ENCODE measurements at regions not wholly inside any gene's neighbourhood (a gene's known extent, or its start where the extent isn't known, plus 50 kb on each side); places are given as distances from the start of the nearest gene placed in this dataset.
"Not testable (repeated sequence)": the region's sequence is repeated elsewhere in the genome, so short reads cannot be mapped to it uniquely, and the experiment has no call there.

GRCh38 chr13:82506805-82507414, 1375.4 kb downstream of the SLITRK1 start:
- DNase-seq: peak; percentile 82

GRCh38 chr13:82501834-82502233, 1380.4 kb downstream of the SLITRK1 start:
- peak; percentile 25 for DNase-seq

- peak; percentile 67 for DNase-seq
Observed at GRCh38 chr13:82480415-82480814, 1401.9 kb downstream of the SLITRK1 start.

GRCh38 chr13:82477436-82477835, 1404.8 kb downstream of the SLITRK1 start:
- peak; percentile 81 for DNase-seq

GRCh38 chr13:82467626-82468025, 1414.6 kb downstream of the SLITRK1 start:
- no peak for DNase-seq

GRCh38 chr13:82459575-82459974, 1422.7 kb downstream of the SLITRK1 start:
- not testable (repeated sequence) for DNase-seq

- no peak for DNase-seq
Observed at GRCh38 chr13:82458169-82458568, 1424.1 kb downstream of the SLITRK1 start.

GRCh38 chr13:82457548-82457947, 1424.7 kb downstream of the SLITRK1 start:
- DNase-seq: not testable (repeated sequence)

- no peak for DNase-seq
Observed at GRCh38 chr13:82447416-82448077, 1434.7 kb downstream of the SLITRK1 start.

- peak; percentile 17 for DNase-seq
Observed at GRCh38 chr13:82439159-82439904, 1442.9 kb downstream of the SLITRK1 start.

- no peak for DNase-seq
Observed at GRCh38 chr13:82438320-82438719, 1444.0 kb downstream of the SLITRK1 start.

GRCh38 chr13:82436099-82436585, 1446.1 kb downstream of the SLITRK1 start:
- no peak for DNase-seq

GRCh38 chr13:82432949-82433348, 1449.3 kb downstream of the SLITRK1 start:
- DNase-seq: no peak

- DNase-seq: peak; percentile 90
Observed at GRCh38 chr13:82412749-82413148, 1469.5 kb downstream of the SLITRK1 start.

GRCh38 chr13:82407321-82407720, 1475.0 kb downstream of the SLITRK1 start:
- DNase-seq: no peak

- no peak for DNase-seq
Observed at GRCh38 chr13:82374719-82375118, 1507.6 kb downstream of the SLITRK1 start.

GRCh38 chr13:82370316-82370715, 1512.0 kb downstream of the SLITRK1 start:
- no peak for DNase-seq

- no peak for DNase-seq
Observed at GRCh38 chr13:82364525-82364924, 1517.7 kb downstream of the SLITRK1 start.

- DNase-seq: no peak
Observed at GRCh38 chr13:82358284-82358683, 1524.0 kb downstream of the SLITRK1 start.

GRCh38 chr13:82356667-82357410, 1525.4 kb downstream of the SLITRK1 start:
- peak; percentile 84 for DNase-seq

GRCh38 chr13:82344867-82345266, 1537.4 kb downstream of the SLITRK1 start:
- no peak for DNase-seq

GRCh38 chr13:82341116-82341515, 1541.2 kb downstream of the SLITRK1 start:
- no peak for DNase-seq

- DNase-seq: peak; percentile 52
Observed at GRCh38 chr13:82330499-82330898, 1551.8 kb downstream of the SLITRK1 start.

Measured in OCI-M1 (cell line).